ENCODE measurements at regions not wholly inside any gene's neighbourhood (a gene's known extent, or its start where the extent isn't known, plus 50 kb on each side); places are given as distances from the start of the nearest gene placed in this dataset.

DNA sequence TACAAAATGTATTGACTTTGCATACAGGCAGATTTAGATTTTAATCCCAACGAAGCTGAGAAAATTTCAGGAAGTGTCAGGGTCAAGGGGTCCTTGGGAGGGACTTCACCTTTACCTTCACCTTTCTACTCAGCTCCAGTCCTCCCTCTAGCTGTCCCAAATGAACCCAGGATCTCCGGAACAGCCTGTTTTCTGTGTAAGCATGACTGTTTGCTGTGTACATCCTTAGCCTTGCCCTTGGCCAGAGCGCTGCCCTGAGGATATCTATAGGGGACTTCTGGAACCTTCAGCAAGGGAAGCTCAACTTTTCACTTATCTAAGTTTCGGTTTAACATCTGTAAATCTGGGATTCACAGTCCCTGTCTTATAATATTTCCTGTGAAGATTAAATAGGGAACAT, 246.8 kb upstream of the ST6GAL2 start:
- H3K9me3 ChIP-seq: no peaks in the 10 kb centered on the region
- TF ChIP-seq, protein P1, sequence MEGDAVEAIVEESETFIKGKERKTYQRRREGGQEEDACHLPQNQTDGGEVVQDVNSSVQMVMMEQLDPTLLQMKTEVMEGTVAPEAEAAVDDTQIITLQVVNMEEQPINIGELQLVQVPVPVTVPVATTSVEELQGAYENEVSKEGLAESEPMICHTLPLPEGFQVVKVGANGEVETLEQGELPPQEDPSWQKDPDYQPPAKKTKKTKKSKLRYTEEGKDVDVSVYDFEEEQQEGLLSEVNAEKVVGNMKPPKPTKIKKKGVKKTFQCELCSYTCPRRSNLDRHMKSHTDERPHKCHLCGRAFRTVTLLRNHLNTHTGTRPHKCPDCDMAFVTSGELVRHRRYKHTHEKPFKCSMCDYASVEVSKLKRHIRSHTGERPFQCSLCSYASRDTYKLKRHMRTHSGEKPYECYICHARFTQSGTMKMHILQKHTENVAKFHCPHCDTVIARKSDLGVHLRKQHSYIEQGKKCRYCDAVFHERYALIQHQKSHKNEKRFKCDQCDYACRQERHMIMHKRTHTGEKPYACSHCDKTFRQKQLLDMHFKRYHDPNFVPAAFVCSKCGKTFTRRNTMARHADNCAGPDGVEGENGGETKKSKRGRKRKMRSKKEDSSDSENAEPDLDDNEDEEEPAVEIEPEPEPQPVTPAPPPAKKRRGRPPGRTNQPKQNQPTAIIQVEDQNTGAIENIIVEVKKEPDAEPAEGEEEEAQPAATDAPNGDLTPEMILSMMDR (IDR thresholded peaks at IDR 0.05; ENCODE audit: insufficient read depth in 1 of 2, low read depth in 1 of 2, low read length in 1 of 2, severe bottlenecking in 1 of 2, unreplicated experiment in 1 of 2): no peak
- no peak overlapping the region for H3K4me3 Mint-ChIP-seq (ENCODE audit: unreplicated experiment)
- no peak overlapping the region for H3K27ac Mint-ChIP-seq (ENCODE audit: unreplicated experiment)
- no peaks in the 10 kb centered on the region for H3K4me1 ChIP-seq
- no peak overlapping the region for H3K4me3 ChIP-seq (ENCODE audit: low read depth, low read length)
- CTCF ChIA-PET: no interaction called here
- no peak for DNase-seq
- intact Hi-C loops (cut with micrococcal nuclease; ENCODE audit: unreplicated experiment): no loop called here
- H3K27me3 ChIP-seq (replicated peaks; ENCODE audit: control insufficient read depth, insufficient read depth, low read length): no peaks in the 10 kb centered on the region
- no peaks in the 10 kb centered on the region for H3K27me3 Mint-ChIP-seq (ENCODE audit: insufficient read depth, unreplicated experiment)
- BruUV-seq (replicated peaks): no TSS peak
- H3K4me1 Mint-ChIP-seq (ENCODE audit: low read depth, unreplicated experiment): no peaks in the 10 kb centered on the region
- H3K9me3 Mint-ChIP-seq (ENCODE audit: unreplicated experiment): no peaks in the 10 kb centered on the region
- POLR2A ChIA-PET: no interaction called here
- H3K36me3 Mint-ChIP-seq (ENCODE audit: insufficient read depth, unreplicated experiment): no peaks in the 10 kb centered on the region
- no peaks in the 10 kb centered on the region for H3K36me3 ChIP-seq (ENCODE audit: control insufficient read depth, insufficient read depth, low read length)

DNA sequence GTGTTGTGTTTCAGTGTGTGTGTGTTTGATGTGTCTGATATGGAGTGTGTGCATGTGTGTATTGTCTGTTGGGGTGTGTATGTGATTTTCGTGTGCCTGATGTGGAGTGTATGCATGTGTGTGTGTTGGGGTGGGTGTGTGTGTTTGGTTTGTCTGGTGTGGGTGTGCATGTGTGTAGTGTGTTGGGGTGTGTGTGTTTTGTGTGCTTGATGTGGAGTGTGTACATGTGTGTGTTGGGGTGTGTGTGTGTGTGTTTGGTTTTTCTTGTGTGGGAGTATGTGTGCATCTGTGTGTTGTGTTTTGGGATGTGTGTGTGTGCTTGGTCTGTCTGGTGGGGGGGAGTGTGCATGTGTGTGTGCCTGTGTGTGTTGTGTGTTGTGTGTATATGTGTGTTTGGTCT, 247.4 kb upstream of the ST6GAL2 start:
- TF ChIP-seq, protein P1 (IDR thresholded peaks at IDR 0.05; ENCODE audit: insufficient read depth in 1 of 2, low read depth in 1 of 2, low read length in 1 of 2, severe bottlenecking in 1 of 2, unreplicated experiment in 1 of 2): no peak
- BruUV-seq (replicated peaks): no TSS peak
- Mint-ChIP-seq H3K4me3 (ENCODE audit: unreplicated experiment) (no peak overlapping the region), H3K27me3 (ENCODE audit: insufficient read depth, unreplicated experiment) (no peaks in the 10 kb centered on the region), H3K36me3 (ENCODE audit: insufficient read depth, unreplicated experiment) (no peaks in the 10 kb centered on the region), H3K4me1 (ENCODE audit: low read depth, unreplicated experiment) (no peaks in the 10 kb centered on the region), H3K9me3 (ENCODE audit: unreplicated experiment) (no peaks in the 10 kb centered on the region), H3K27ac (ENCODE audit: unreplicated experiment) (no peak overlapping the region)
- ChIA-PET POLR2A (no interaction called here), CTCF (no interaction called here)
- no peaks in the 10 kb centered on the region for H3K4me1 ChIP-seq
- intact Hi-C loops (cut with micrococcal nuclease; ENCODE audit: unreplicated experiment): no loop called here
- H3K36me3 ChIP-seq (ENCODE audit: control insufficient read depth, insufficient read depth, low read length): no peaks in the 10 kb centered on the region
- H3K4me3 ChIP-seq (ENCODE audit: low read depth, low read length): no peak overlapping the region
- no peak for DNase-seq
- no peaks in the 10 kb centered on the region for H3K27me3 ChIP-seq (replicated peaks; ENCODE audit: control insufficient read depth, insufficient read depth, low read length)
- no peaks in the 10 kb centered on the region for H3K9me3 ChIP-seq

DNA sequence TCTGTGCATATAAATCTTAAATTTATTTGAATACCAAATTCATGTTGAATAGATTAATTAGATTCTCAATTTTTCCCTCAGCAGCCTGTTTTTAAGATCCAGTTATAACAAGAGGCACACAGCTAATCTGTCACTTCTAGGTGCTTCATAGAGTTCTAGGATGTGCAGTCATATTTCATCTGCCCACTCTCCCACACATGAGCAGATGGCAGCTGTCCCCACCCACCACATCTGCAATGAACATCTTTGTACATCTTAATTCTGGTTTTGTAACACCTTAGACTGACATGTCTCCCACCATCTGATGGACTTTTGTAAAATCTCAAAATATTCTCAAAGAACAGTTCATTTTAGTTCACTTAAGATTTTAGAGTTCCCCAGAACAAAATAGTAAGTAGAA, 250.8 kb upstream of the ST6GAL2 start:
- no peak overlapping the region for H3K27ac Mint-ChIP-seq (ENCODE audit: unreplicated experiment)
- no peaks in the 10 kb centered on the region for H3K27me3 ChIP-seq (replicated peaks; ENCODE audit: control insufficient read depth, insufficient read depth, low read length)
- POLR2A ChIA-PET: no interaction called here
- H3K4me1 ChIP-seq: no peaks in the 10 kb centered on the region
- no peak overlapping the region for H3K4me3 ChIP-seq (ENCODE audit: low read depth, low read length)
- CTCF ChIA-PET: no interaction called here
- intact Hi-C loops (cut with micrococcal nuclease; ENCODE audit: unreplicated experiment): no loop called here
- H3K9me3 Mint-ChIP-seq (ENCODE audit: unreplicated experiment): no peaks in the 10 kb centered on the region
- TF ChIP-seq, protein P1 (IDR thresholded peaks at IDR 0.05; ENCODE audit: insufficient read depth in 1 of 2, low read depth in 1 of 2, low read length in 1 of 2, severe bottlenecking in 1 of 2, unreplicated experiment in 1 of 2): no peak
- H3K4me1 Mint-ChIP-seq (ENCODE audit: low read depth, unreplicated experiment): no peaks in the 10 kb centered on the region
- no peak for DNase-seq
- H3K36me3 ChIP-seq (ENCODE audit: control insufficient read depth, insufficient read depth, low read length): no peaks in the 10 kb centered on the region
- no TSS peak for BruUV-seq (replicated peaks)
- no peak overlapping the region for H3K4me3 Mint-ChIP-seq (ENCODE audit: unreplicated experiment)
- no peaks in the 10 kb centered on the region for H3K36me3 Mint-ChIP-seq (ENCODE audit: insufficient read depth, unreplicated experiment)
- no peaks in the 10 kb centered on the region for H3K27me3 Mint-ChIP-seq (ENCODE audit: insufficient read depth, unreplicated experiment)
- H3K9me3 ChIP-seq: no peaks in the 10 kb centered on the region
